Pancreas (tissue), 10 donors: ENCODE measurements at regions not wholly inside any gene's neighbourhood (a gene's known extent, or its start where the extent isn't known, plus 50 kb on each side); places are given as distances from the start of the nearest gene placed in this dataset.

Experiments used
- ATAC-seq, 4 donors: fragments of 200-7000 bp; cut with Tn5 transposase; one replicate each; pipeline versions ENCODE4 v1.8.0 to v1.9.1; 2020; ENCODE audit warnings: mild to moderate bottlenecking in 4 of 4, moderate library complexity in 4 of 4
- DNase-seq, 6 donors: peaks; one replicate each; pipeline ENCODE4 v3.0.0-alpha.2; 2020
- FAIRE-seq: peaks from 2 replicates; lab custom pipeline; 2012; peaks lifted over from hg19 to GRCh38; lab: Jason Lieb, UNC
- H3K27ac ChIP-seq, 4 donors: fragments of 200-600 bp; sonication (generic); 1 replicate in 3 of 4; 2 replicates in 1 of 4; pipeline versions ENCODE4 v1.5.0 to v1.8.0; 2020
- H3K27me3 ChIP-seq, 4 donors: fragments of 200-600 bp; one replicate each; pipeline ENCODE4 v1.8.0; 2021
- H3K36me3 ChIP-seq, 3 donors: fragments of 200-600 bp; sonication (generic) in 1 of 3; one replicate each; pipeline versions ENCODE4 v1.5.0 to v1.8.0; 2020 to 2021
- H3K4me1 ChIP-seq, 3 donors: fragments of 200-600 bp; one replicate each; pipeline ENCODE4 v1.8.0; 2021
- H3K4me3 ChIP-seq, 4 donors: fragments of 200-600 bp; sonication (generic) in 2 of 4; one replicate each; pipeline versions ENCODE4 v1.5.0 to v1.8.0; 2020 to 2021
- H3K9me3 ChIP-seq, 4 donors: fragments of 200-600 bp; one replicate each; pipeline ENCODE4 v1.8.0; 2021
- WGBS, 2 donors: extraction: QIAGEN DNeasy Blood & Tissue Kit; methylation state at CpG; one replicate each; pipeline ENCODE4 v1.1.7; 2013; 5-methylcytosine and 5-hydroxymethylcytosine counted together
- intact Hi-C, 3 donors: fragments of 100-400 bp; cut with DNase I; formaldehyde crosslinking; loops; one replicate each; pipeline versions ENCODE4 v1.11.1 to v1.14.2; 2022
- TF ChIP-seq, protein P1 (sequence below), 4 donors: fragments of 200-600 bp; sonication (generic) in 3 of 4; IDR thresholded peaks; one replicate each; pipeline versions ENCODE4 v1.5.0 to v1.8.0; 2021; ENCODE audit warnings: antibody characterized with exemption in 4 of 4
- donor health status: healthy with polysubstance abuse.
- donor health status: DM: no; HTN: no; CAD: no; lungs with moderate emphysema.
- donor health status: DM: no; HTN: no; CAD: no.
- donor health status: control.
- donor health status: control.
- donor health status: Bipolar disorder and iron deficiency.
- donor health status: DM: yes; HTN: yes; CAD: no.
- donor health status: DM: no; HTN: no; CAD: no.
- donor health status: DM: no; HTN: no; CAD: no.
- donor health status: DM: yes; HTN: yes; CAD: no.

DNA sequence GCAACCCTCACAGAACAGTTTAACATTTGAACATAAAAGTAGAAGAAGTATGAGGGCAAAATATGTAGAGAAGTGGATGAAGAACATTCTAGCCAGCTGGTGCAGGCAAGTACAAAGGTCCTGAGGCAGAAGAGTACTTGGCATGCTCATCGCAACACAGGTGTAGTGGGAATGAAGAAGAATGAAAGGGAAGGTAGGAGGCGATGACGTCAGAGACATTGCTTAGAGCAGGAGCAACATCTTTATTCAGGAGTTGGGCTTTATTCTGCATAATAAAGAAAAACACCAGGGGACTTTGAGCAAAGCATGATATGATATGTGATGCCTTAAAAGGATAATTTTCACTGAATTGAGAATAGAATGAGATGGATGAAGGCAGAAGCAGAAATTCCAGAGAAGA lies 570.6 kb upstream of the CDH9 start:
- 64 to 81% methylated on average over 3 of the region's 3 CpGs for WGBS, 2 donors
- DNase-seq (no peak), ATAC-seq (no peak), FAIRE-seq (no peak)
- no peaks in the 10 kb centered on the region for H3K36me3 ChIP-seq
- intact Hi-C loops: no loop called here
- H3K27ac ChIP-seq: no peak overlapping the region
- H3K4me1 ChIP-seq: no peaks in the 10 kb centered on the region
- peaks cover 0 to 4% (median 0%) of the 10 kb centered on the region in 4 donors for H3K27me3 ChIP-seq
- no peak overlapping the region for H3K4me3 ChIP-seq
- TF ChIP-seq, protein P1, sequence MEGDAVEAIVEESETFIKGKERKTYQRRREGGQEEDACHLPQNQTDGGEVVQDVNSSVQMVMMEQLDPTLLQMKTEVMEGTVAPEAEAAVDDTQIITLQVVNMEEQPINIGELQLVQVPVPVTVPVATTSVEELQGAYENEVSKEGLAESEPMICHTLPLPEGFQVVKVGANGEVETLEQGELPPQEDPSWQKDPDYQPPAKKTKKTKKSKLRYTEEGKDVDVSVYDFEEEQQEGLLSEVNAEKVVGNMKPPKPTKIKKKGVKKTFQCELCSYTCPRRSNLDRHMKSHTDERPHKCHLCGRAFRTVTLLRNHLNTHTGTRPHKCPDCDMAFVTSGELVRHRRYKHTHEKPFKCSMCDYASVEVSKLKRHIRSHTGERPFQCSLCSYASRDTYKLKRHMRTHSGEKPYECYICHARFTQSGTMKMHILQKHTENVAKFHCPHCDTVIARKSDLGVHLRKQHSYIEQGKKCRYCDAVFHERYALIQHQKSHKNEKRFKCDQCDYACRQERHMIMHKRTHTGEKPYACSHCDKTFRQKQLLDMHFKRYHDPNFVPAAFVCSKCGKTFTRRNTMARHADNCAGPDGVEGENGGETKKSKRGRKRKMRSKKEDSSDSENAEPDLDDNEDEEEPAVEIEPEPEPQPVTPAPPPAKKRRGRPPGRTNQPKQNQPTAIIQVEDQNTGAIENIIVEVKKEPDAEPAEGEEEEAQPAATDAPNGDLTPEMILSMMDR (IDR thresholded peaks at IDR 0.05): no peak
- H3K9me3 ChIP-seq: no peaks in the 10 kb centered on the region

DNA sequence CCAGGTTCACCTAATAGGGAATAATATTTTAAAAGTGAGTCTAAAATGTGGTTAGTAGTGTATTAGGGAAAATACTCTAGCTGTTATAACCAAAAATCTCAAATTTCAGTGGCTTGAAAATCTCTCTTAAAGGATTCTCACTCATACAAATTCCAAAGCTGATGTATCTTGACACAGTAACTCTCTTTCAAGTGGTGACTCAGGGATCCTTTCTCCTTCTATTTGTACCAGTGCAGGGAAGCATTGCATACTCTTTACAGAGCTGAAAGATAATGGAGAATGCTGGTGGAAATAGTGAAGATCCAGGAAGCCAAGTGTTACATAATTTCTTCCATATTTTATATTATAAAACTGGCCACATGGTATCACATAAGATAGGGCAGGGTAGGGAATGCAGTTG lies 560.2 kb upstream of the CDH9 start:
- FAIRE-seq (no peak), ATAC-seq (no peak)
- H3K4me3 ChIP-seq: no peak overlapping the region

DNA sequence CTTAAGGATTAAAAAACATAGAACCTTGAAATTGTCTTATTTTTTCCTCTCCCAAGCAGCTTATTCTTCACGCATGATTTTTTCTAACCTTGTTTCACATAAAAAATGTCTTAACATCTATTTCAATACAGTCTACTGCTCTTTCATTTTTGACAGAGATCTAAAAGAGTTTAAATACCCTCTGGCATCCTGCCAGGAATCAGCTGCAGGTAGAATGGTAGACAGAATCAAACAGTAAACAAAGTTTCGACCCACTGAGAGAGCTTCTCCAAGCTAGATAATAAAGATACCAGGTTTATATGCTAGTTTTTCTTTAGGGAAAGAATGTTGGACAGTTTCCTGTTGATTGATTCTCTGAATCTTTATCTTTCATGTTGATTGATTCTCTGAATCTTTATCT lies 555.8 kb upstream of the CDH9 start:
- no peak for ATAC-seq
- Histone ChIP-seq H3K4me1 (no peaks in the 10 kb centered on the region), H3K27ac (no peak overlapping the region), H3K27me3 (no peaks in the 10 kb centered on the region), H3K36me3 (no peaks in the 10 kb centered on the region), H3K4me3 (no peak overlapping the region), H3K9me3 (no peaks in the 10 kb centered on the region)
- no peak for FAIRE-seq
- intact Hi-C loops: no loop called here
- TF ChIP-seq, protein P1 (IDR thresholded peaks at IDR 0.05): no peak
- no peak for DNase-seq
- WGBS, 2 donors: 18 to 24% methylated on average over 2 of the region's 2 CpGs

More for the DNA sequence above, 560.2 kb upstream of the CDH9 start:
- no peaks in the 10 kb centered on the region for H3K36me3 ChIP-seq
- no peak overlapping the region for H3K27ac ChIP-seq
- H3K27me3 ChIP-seq: no peaks in the 10 kb centered on the region
- TF ChIP-seq, protein P1 (IDR thresholded peaks at IDR 0.05): no peak
- DNase-seq: no peak
- H3K9me3 ChIP-seq: no peaks in the 10 kb centered on the region
- intact Hi-C loops: no loop called here
- no peaks in the 10 kb centered on the region for H3K4me1 ChIP-seq

DNA sequence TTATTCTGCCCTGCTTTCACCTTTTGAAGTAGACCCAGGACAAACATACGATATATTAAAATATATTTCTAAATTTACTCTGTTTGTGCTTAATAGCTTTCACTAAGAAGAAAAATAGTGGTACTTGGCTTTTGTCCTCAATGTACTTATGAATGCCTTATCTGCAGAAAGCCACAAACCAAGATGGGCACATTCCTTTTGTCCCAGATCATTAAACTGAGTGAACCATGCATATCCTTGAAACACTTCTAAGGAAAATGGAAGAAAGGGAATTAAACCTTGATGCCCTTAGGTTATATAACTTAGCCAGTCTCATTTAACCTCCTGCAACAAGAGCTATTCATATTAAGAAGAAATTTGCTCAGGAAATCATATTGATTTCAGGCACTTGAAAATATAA lies 553.8 kb upstream of the CDH9 start:
- H3K27ac ChIP-seq: no peak overlapping the region
- no peak for ATAC-seq
- no peak for FAIRE-seq
- TF ChIP-seq, protein P1 (IDR thresholded peaks at IDR 0.05): no peak
- DNase-seq: no peak
- H3K36me3 ChIP-seq: no peaks in the 10 kb centered on the region
- 42 to 43% methylated on average over 1 of the region's 1 CpG for WGBS, 2 donors
- intact Hi-C loops: no loop called here
- no peaks in the 10 kb centered on the region for H3K9me3 ChIP-seq
- no peaks in the 10 kb centered on the region for H3K27me3 ChIP-seq
- H3K4me3 ChIP-seq: no peak overlapping the region
- H3K4me1 ChIP-seq: no peaks in the 10 kb centered on the region

DNA sequence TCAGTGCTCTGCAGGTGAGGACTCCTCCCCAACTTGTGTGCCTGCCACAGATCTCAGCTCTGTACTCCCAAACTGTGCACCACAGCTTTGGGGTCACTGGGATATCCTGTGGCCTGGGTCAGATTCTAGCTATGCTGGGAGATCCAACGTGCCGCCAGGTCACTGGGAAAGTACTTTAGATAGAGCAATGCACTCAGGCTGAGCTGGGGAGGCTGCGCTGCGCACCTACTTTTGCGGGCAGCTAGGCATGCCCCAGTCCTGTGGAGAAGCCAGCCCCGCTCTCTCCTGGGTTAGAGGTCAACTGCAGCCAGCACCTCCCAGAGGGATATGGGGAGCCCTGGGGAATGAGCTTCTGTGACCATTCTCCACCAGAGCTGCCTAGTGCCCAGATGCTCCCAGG lies 552.1 kb upstream of the CDH9 start:
- no peaks in the 10 kb centered on the region for H3K27me3 ChIP-seq
- no peaks in the 10 kb centered on the region for H3K36me3 ChIP-seq
- DNase-seq: peak in 4 of 6 donors; percentile 11 to 41 (median 20)
- WGBS, 2 donors: 89 to 91% methylated on average over 6 of the region's 6 CpGs
- TF ChIP-seq, protein P1 (IDR thresholded peaks at IDR 0.05): no peak
- no peaks in the 10 kb centered on the region for H3K9me3 ChIP-seq
- no peak for ATAC-seq
- no peak overlapping the region for H3K27ac ChIP-seq
- intact Hi-C loops: no loop called here
- no peaks in the 10 kb centered on the region for H3K4me1 ChIP-seq
- no peak overlapping the region for H3K4me3 ChIP-seq
- FAIRE-seq: no peak
